A673 (cell line): ENCODE measurements at regions not wholly inside any gene's neighbourhood (a gene's known extent, or its start where the extent isn't known, plus 50 kb on each side); places are given as distances from the start of the nearest gene placed in this dataset.

ENCODE experiments used
- EZH2 ChIP-seq: fragments of 200-600 bp; sonication (generic); IDR thresholded peaks from 2 replicates; pipeline ENCODE4 v1.6.1; 2017; ENCODE audit warnings: borderline replicate concordance, low read depth, mild to moderate bottlenecking, mixed read lengths, antibody characterized with exemption, low read length; ENCODE audit not compliant: poor library complexity, severe bottlenecking
- TF ChIP-seq, protein P1 (sequence below): fragments of 300-800, 200-600 bp; sonication (generic); conservative IDR thresholded peaks from 2 replicates; pipeline ENCODE4 v1.5.1; 2017; ENCODE audit warnings: low read depth, mild to moderate bottlenecking, antibody characterized with exemption, low read length, moderate library complexity, mixed read lengths

DNA sequence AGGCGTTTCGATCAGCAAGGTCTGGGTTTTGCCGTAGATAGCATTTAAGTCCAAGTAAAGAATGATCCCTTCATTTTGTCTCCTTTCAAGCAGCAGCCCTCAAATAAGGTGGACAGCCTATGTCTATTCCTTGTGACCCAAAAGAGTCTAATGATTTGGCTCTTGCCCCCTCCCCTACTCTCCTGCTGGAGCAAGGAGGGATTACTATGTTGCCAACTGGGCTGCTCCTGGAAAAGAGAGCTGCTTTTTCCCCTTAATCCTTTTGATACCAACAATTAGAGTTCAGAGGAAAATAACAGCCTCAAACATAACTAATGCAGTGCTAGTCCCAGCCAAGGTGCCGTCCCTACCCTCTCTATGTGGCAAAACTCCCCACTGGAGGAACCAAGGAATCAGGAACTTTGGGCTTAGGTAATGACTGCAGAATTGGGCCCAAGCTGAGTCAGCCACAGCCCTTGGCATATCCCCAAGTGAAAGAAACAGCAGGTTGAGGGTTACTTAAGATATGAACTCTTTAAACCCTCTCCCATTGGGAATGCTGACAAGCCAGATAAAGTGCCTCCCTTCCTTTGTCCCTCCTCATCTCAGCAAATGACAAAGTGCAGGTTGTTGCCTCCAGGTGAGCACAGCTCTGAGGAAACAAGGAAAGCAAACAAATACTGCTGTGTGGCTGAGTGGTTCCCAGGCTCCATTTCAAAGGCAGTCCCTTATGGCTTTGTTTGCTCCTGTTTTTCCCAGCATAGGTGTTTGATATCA lies 643.7 kb downstream of the INHBA start:
- TF ChIP-seq, protein P1, sequence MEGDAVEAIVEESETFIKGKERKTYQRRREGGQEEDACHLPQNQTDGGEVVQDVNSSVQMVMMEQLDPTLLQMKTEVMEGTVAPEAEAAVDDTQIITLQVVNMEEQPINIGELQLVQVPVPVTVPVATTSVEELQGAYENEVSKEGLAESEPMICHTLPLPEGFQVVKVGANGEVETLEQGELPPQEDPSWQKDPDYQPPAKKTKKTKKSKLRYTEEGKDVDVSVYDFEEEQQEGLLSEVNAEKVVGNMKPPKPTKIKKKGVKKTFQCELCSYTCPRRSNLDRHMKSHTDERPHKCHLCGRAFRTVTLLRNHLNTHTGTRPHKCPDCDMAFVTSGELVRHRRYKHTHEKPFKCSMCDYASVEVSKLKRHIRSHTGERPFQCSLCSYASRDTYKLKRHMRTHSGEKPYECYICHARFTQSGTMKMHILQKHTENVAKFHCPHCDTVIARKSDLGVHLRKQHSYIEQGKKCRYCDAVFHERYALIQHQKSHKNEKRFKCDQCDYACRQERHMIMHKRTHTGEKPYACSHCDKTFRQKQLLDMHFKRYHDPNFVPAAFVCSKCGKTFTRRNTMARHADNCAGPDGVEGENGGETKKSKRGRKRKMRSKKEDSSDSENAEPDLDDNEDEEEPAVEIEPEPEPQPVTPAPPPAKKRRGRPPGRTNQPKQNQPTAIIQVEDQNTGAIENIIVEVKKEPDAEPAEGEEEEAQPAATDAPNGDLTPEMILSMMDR = no peak
- no peak for TF ChIP-seq EZH2
